ENCODE measurements at regions not wholly inside any gene's neighbourhood (a gene's known extent, or its start where the extent isn't known, plus 50 kb on each side); places are given as distances from the start of the nearest gene placed in this dataset.

- dilution Hi-C loops (cut with MboI; ENCODE audit: extremely low pct_ligation_motif_present, low sequenced_read_pairs) (no loop called here), intact Hi-C loops (cut with micrococcal nuclease) (no loop called here)
- no peaks in the 10 kb centered on the region for H4K20me1 ChIP-seq (replicated peaks; ENCODE audit: control insufficient read depth, extremely low read depth, insufficient read depth, low read length)
- no peaks in the 10 kb centered on the region for H3K9me3 ChIP-seq (replicated peaks; ENCODE audit: control insufficient read depth, insufficient read depth, low read length)
- H3K79me2 ChIP-seq (ENCODE audit: control insufficient read depth, insufficient read depth, low read length), result no peaks in the 10 kb centered on the region
- BruUV-seq (replicated peaks), result no TSS peak
- H3K4me2 ChIP-seq (ENCODE audit: insufficient read depth, low read length), result no peak overlapping the region
- H3K36me3 ChIP-seq (ENCODE audit: control insufficient read depth in 2 of 2, extremely low read depth in 1 of 2, insufficient read depth in 2 of 2, low read length in 2 of 2), result no peaks in the 10 kb centered on the region
- H3K4me1 ChIP-seq (ENCODE audit: control insufficient read depth, extremely low read depth, insufficient read depth, low read length), result no peaks in the 10 kb centered on the region
- no peak overlapping the region for H3K9ac ChIP-seq (replicated peaks; ENCODE audit: extremely low read depth, insufficient read depth, low read length)
- H3K4me3 ChIP-seq (replicated peaks in 1 of 3; ENCODE audit: insufficient read depth in 1 of 3, low read depth in 1 of 3, low read length in 3 of 3), result no peak overlapping the region
- H2AFZ ChIP-seq (ENCODE audit: low read depth, low read length), result no peak overlapping the region
- no peak for FAIRE-seq
- CTCF ChIA-PET, result no interaction called here
- H3K27me3 ChIP-seq (ENCODE audit: control insufficient read depth in 2 of 2, insufficient read depth in 2 of 2, low read length in 2 of 2), result no peaks in the 10 kb centered on the region
- H3K27ac ChIP-seq (ENCODE audit: insufficient read depth, low read depth, low read length), result no peak overlapping the region
- POLR2A ChIA-PET, result no interaction called here
- no peak for TF ChIP-seq GATA2 (IDR thresholded peaks at IDR 0.05; ENCODE audit: insufficient read depth, insufficient read length, low read depth, low read length)
- no peaks in the 10 kb centered on the region for H3K9me1 ChIP-seq (replicated peaks; ENCODE audit: control insufficient read depth, extremely low read depth, insufficient read depth, low read length)
- DNase-seq (ENCODE audit: low read depth, low spot score), result no peak
Observed at GRCh38 chr4:19009881-19010280, 988.3 kb upstream of the LCORL start.

- ChIA-PET POLR2A (no interaction called here), CTCF (no interaction called here)
- Histone ChIP-seq H4K20me1 (replicated peaks; ENCODE audit: control insufficient read depth, extremely low read depth, insufficient read depth, low read length) (no peaks in the 10 kb centered on the region), H3K4me3 (replicated peaks in 1 of 3; ENCODE audit: insufficient read depth in 1 of 3, low read depth in 1 of 3, low read length in 3 of 3) (no peak overlapping the region), H2AFZ (ENCODE audit: low read depth, low read length) (no peak overlapping the region), H3K36me3 (ENCODE audit: control insufficient read depth in 2 of 2, extremely low read depth in 1 of 2, insufficient read depth in 2 of 2, low read length in 2 of 2) (no peaks in the 10 kb centered on the region), H3K27me3 (ENCODE audit: control insufficient read depth in 2 of 2, insufficient read depth in 2 of 2, low read length in 2 of 2) (no peaks in the 10 kb centered on the region), H3K9ac (replicated peaks; ENCODE audit: extremely low read depth, insufficient read depth, low read length) (no peak overlapping the region), H3K4me2 (ENCODE audit: insufficient read depth, low read length) (no peak overlapping the region), H3K9me3 (replicated peaks; ENCODE audit: control insufficient read depth, insufficient read depth, low read length) (no peaks in the 10 kb centered on the region), H3K27ac (ENCODE audit: insufficient read depth, low read depth, low read length) (no peak overlapping the region), H3K9me1 (replicated peaks; ENCODE audit: control insufficient read depth, extremely low read depth, insufficient read depth, low read length) (no peaks in the 10 kb centered on the region), H3K4me1 (ENCODE audit: control insufficient read depth, extremely low read depth, insufficient read depth, low read length) (no peaks in the 10 kb centered on the region), H3K79me2 (ENCODE audit: control insufficient read depth, insufficient read depth, low read length) (no peaks in the 10 kb centered on the region)
- BruUV-seq (replicated peaks), result no TSS peak
- no peak for TF ChIP-seq JUN (IDR thresholded peaks at IDR 0.05; ENCODE audit: borderline replicate concordance, insufficient read depth, insufficient read length, low read depth)
- TF ChIP-seq MYC (IDR thresholded peaks at IDR 0.05; ENCODE audit: low read depth, low read length), result no peak
- TF ChIP-seq POLR2AphosphoS5 (IDR thresholded peaks at IDR 0.05; ENCODE audit: insufficient read depth, low read depth, low read length), result no peak
- TF ChIP-seq FOS (IDR thresholded peaks at IDR 0.05; ENCODE audit: borderline replicate concordance, insufficient read depth, low read length), result no peak
- TF ChIP-seq EZH2 (IDR thresholded peaks at IDR 0.05; ENCODE audit: borderline replicate concordance, low read depth, low read length, severe bottlenecking), result no peak
- TF ChIP-seq POLR2A (IDR thresholded peaks at IDR 0.05; ENCODE audit: low read depth, low read length), result no peak
- TF ChIP-seq, protein P1, sequence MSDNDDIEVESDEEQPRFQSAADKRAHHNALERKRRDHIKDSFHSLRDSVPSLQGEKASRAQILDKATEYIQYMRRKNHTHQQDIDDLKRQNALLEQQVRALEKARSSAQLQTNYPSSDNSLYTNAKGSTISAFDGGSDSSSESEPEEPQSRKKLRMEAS (IDR thresholded peaks at IDR 0.05; ENCODE audit: insufficient read depth, insufficient read length), result no peak
- TF ChIP-seq, protein P2, sequence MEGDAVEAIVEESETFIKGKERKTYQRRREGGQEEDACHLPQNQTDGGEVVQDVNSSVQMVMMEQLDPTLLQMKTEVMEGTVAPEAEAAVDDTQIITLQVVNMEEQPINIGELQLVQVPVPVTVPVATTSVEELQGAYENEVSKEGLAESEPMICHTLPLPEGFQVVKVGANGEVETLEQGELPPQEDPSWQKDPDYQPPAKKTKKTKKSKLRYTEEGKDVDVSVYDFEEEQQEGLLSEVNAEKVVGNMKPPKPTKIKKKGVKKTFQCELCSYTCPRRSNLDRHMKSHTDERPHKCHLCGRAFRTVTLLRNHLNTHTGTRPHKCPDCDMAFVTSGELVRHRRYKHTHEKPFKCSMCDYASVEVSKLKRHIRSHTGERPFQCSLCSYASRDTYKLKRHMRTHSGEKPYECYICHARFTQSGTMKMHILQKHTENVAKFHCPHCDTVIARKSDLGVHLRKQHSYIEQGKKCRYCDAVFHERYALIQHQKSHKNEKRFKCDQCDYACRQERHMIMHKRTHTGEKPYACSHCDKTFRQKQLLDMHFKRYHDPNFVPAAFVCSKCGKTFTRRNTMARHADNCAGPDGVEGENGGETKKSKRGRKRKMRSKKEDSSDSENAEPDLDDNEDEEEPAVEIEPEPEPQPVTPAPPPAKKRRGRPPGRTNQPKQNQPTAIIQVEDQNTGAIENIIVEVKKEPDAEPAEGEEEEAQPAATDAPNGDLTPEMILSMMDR (IDR thresholded peaks at IDR 0.05; ENCODE audit: extremely low read depth in 1 of 2, insufficient read depth in 1 of 2, low read depth in 1 of 2, low read length in 2 of 2), result no peak
- TF ChIP-seq GATA2 (IDR thresholded peaks at IDR 0.05; ENCODE audit: insufficient read depth, insufficient read length, low read depth, low read length), result no peak
- FAIRE-seq (no peak), DNase-seq (ENCODE audit: low read depth, low spot score) (no peak)
- dilution Hi-C loops (cut with MboI; ENCODE audit: extremely low pct_ligation_motif_present, low sequenced_read_pairs) (no loop called here), intact Hi-C loops (cut with micrococcal nuclease) (no loop called here)
Observed at GRCh38 chr4:19005211-19005610, 983.7 kb upstream of the LCORL start.

All from endothelial cell of umbilical vein (primary cell).